Right renal cortex interstitium (tissue), 3 donors: ENCODE measurements at regions not wholly inside any gene's neighbourhood (a gene's known extent, or its start where the extent isn't known, plus 50 kb on each side); places are given as distances from the start of the nearest gene placed in this dataset.

ENCODE experiments used
- DNase-seq, 3 donors: peaks; one replicate each; pipeline ENCODE4 v3.0.0-alpha.2; 2013; ENCODE audit warnings: low read depth in 3 of 3, low spot score in 2 of 3

GRCh38 chr5:129821477-129822131, 73.7 kb downstream of the MINAR2 start:
- DNase-seq: no peak

- no peak for DNase-seq
Measured at GRCh38 chr5:129830288-129830687, 74.0 kb upstream of the CHSY3 start.

GRCh38 chr5:129836321-129836720, 67.9 kb upstream of the CHSY3 start:
- DNase-seq: no peak

- DNase-seq: no peak
Measured at GRCh38 chr5:129844764-129845163, 59.5 kb upstream of the CHSY3 start.

GRCh38 chr5:129852747-129853352, 51.4 kb upstream of the CHSY3 start:
- peak; percentile 38 to 56 (median 50) for DNase-seq

- no peak for DNase-seq
Measured at GRCh38 chr5:129853588-129853987, 50.7 kb upstream of the CHSY3 start.
